ENCODE measurements at regions not wholly inside any gene's neighbourhood (a gene's known extent, or its start where the extent isn't known, plus 50 kb on each side); places are given as distances from the start of the nearest gene placed in this dataset.

- Histone ChIP-seq H4K8ac (ENCODE audit: low read depth in 2 of 2, low read length in 2 of 2) (no peak overlapping the region), H4K20me1 (ENCODE audit: insufficient read depth, low read length) (no peaks in the 10 kb centered on the region)
- no TSS peak for BruUV-seq (replicated peaks)
These were observed 177.5 kb downstream of the DAD1 start for GRCh38 chr14:22411398-22412055.

More at GRCh38 chr14:22411398-22412055, 177.5 kb downstream of the DAD1 start:
- no peak overlapping the region for H3K9ac ChIP-seq (ENCODE audit: low read depth, low read length)
- H3K36me3 ChIP-seq (ENCODE audit: control insufficient read depth, insufficient read depth, low read length): no peaks in the 10 kb centered on the region
- TF ChIP-seq BHLHE40 (IDR thresholded peaks at IDR 0.05; ENCODE audit: low read depth, low read length) (no peak), USF2 (IDR thresholded peaks at IDR 0.05; ENCODE audit: low read depth, low read length) (no peak), POLR2A (IDR thresholded peaks at IDR 0.05; ENCODE audit: low read depth, low read length) (no peak), MAFK (IDR thresholded peaks at IDR 0.05; ENCODE audit: low read depth, low read length) (no peak), SMC3 (IDR thresholded peaks at IDR 0.05; ENCODE audit: low read depth, low read length) (no peak), CEBPB (IDR thresholded peaks at IDR 0.05; ENCODE audit: low read depth, low read length) (no peak), RAD21 (IDR thresholded peaks at IDR 0.05; ENCODE audit: low read length) (no peak), MXI1 (IDR thresholded peaks at IDR 0.05; ENCODE audit: borderline replicate concordance, low read depth, low read length) (no peak), CHD1 (IDR thresholded peaks at IDR 0.05; ENCODE audit: low read depth, low read length) (no peak), NFE2L2 (IDR thresholded peaks at IDR 0.05; ENCODE audit: low read depth, low read length) (no peak), ELK1 (IDR thresholded peaks at IDR 0.05; ENCODE audit: borderline replicate concordance, low read depth, low read length) (no peak), RFX5 (IDR thresholded peaks at IDR 0.05; ENCODE audit: low read depth, low read length) (no peak)
- no peak overlapping the region for H2AFZ ChIP-seq (replicated peaks; ENCODE audit: low read length, poor library complexity)
- H3K56ac ChIP-seq (ENCODE audit: extremely low read depth, insufficient read depth, low read length): no peak overlapping the region
- H2BK5ac ChIP-seq (ENCODE audit: low read depth, low read length, poor library complexity, severe bottlenecking): no peak overlapping the region
- in situ Hi-C loops (cut with MboI; ENCODE audit: low sequenced_read_pairs): no loop called here
- ChIA-PET POLR2A (ENCODE audit: unreplicated experiment) (no interaction called here), CTCF (interaction anchor here (1.6 kb wide), 1 partner anchor 12 kb away, joined by 3 read pairs; no protein-coding TSS in a partner anchor)
- H3K4me1 ChIP-seq (ENCODE audit: control insufficient read depth, insufficient read depth, low read length): no peaks in the 10 kb centered on the region
- no peaks in the 10 kb centered on the region for H3K79me1 ChIP-seq (ENCODE audit: low read depth in 1 of 2, low read length in 2 of 2)
- no peak overlapping the region for H3K27ac ChIP-seq (ENCODE audit: insufficient read depth, low read length)
- peaks cover 51% of the 10 kb centered on the region for H3K27me3 ChIP-seq (ENCODE audit: control insufficient read depth, insufficient read depth, low read length)
- no peak overlapping the region for H3K4me3 ChIP-seq (ENCODE audit: insufficient read depth, low read depth, low read length)
- H2AK5ac ChIP-seq (ENCODE audit: low read depth, low read length): no peak overlapping the region
- ATAC-seq (ENCODE audit: low read depth) (no peak), DNase-seq (no peak)
- H4K5ac ChIP-seq (ENCODE audit: low read depth, low read length): no peak overlapping the region
- H3K9me3 ChIP-seq (ENCODE audit: control insufficient read depth, insufficient read depth, low read length): no peaks in the 10 kb centered on the region
- dilution Hi-C loops (cut with HindIII; ENCODE audit: low sequenced_read_pairs, unreplicated experiment): no loop called here
- no peak overlapping the region for H3K14ac ChIP-seq (replicated peaks; ENCODE audit: low read depth, low read length)
- H2BK15ac ChIP-seq (ENCODE audit: low read depth, low read length): no peak overlapping the region
- no peak overlapping the region for H4K91ac ChIP-seq (ENCODE audit: insufficient read depth, low read depth, low read length)
- no peak overlapping the region for H2AK9ac ChIP-seq (replicated peaks; ENCODE audit: low read depth, low read length, poor library complexity)
- H2BK20ac ChIP-seq (ENCODE audit: low read depth, low read length): no peak overlapping the region
- H3K18ac ChIP-seq (ENCODE audit: low read depth, low read length): no peak overlapping the region
- H3K9me1 ChIP-seq (ENCODE audit: insufficient read depth, low read length): no peaks in the 10 kb centered on the region
- 20% methylated on average over 1 of the region's 5 CpGs; no CpG with 5 or more reads in 1 of the 2 experiments for WGBS, 2 experiments (ENCODE audit: extremely low coverage in 2 of 2, insufficient read length in 1 of 2)
- H3K4me2 ChIP-seq (ENCODE audit: low read depth, low read length): no peak overlapping the region
- H2BK120ac ChIP-seq (ENCODE audit: low read depth, low read length): no peak overlapping the region
- no peak overlapping the region for H3K4ac ChIP-seq (ENCODE audit: low read depth, low read length)
- no peak overlapping the region for H3K23ac ChIP-seq (ENCODE audit: low read depth, low read length)
- intact Hi-C loops (cut with micrococcal nuclease): no loop called here

Data from IMR-90 (cell line).